ENCODE measurements at regions not wholly inside any gene's neighbourhood (a gene's known extent, or its start where the extent isn't known, plus 50 kb on each side); places are given as distances from the start of the nearest gene placed in this dataset.

DNA sequence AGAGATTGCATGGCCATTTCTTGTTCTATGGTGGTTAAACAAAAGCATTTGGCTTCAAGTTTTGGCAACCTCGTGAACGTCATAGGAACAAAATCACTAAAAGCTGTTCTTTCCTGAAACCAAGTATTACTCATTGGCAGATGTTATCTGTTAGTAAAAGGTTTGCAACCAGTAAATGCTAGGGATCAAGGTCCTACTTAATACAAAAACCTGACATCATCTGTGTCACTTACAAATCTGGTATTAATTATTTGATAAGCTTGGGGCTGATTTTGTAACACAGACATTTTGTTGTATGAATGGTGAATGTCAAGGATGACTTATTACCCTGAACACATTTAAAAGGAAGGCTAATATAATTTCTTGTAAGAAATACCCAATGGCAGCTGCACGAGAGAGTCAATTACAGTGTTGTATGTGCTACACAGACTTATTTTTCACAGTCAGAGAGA lies 486.4 kb upstream of the ZNF608 start:
- no peaks in the 10 kb centered on the region for H3K27me3 ChIP-seq (ENCODE audit: control insufficient read depth in 3 of 3, insufficient read depth in 3 of 3, low read length in 2 of 3)
- H3K4me1 ChIP-seq (ENCODE audit: control insufficient read depth in 5 of 5, insufficient read depth in 5 of 5, low read length in 5 of 5), result peaks cover 0 to 9% (median 0%) of the 10 kb centered on the region in 5 donors
- H3K9ac ChIP-seq (ENCODE audit: insufficient read depth in 1 of 2, low read length in 2 of 2), result no peak overlapping the region
- no peaks in the 10 kb centered on the region for H3K36me3 ChIP-seq (ENCODE audit: control insufficient read depth in 4 of 4, insufficient read depth in 4 of 4, low read length in 4 of 4)
- no peaks in the 10 kb centered on the region for H3K9me3 ChIP-seq (ENCODE audit: control insufficient read depth in 4 of 4, insufficient read depth in 3 of 4, low read length in 3 of 4)
- 82 to 89% methylated on average over 3 of the region's 3 CpGs for WGBS, 2 donors
- TF ChIP-seq, protein P1, sequence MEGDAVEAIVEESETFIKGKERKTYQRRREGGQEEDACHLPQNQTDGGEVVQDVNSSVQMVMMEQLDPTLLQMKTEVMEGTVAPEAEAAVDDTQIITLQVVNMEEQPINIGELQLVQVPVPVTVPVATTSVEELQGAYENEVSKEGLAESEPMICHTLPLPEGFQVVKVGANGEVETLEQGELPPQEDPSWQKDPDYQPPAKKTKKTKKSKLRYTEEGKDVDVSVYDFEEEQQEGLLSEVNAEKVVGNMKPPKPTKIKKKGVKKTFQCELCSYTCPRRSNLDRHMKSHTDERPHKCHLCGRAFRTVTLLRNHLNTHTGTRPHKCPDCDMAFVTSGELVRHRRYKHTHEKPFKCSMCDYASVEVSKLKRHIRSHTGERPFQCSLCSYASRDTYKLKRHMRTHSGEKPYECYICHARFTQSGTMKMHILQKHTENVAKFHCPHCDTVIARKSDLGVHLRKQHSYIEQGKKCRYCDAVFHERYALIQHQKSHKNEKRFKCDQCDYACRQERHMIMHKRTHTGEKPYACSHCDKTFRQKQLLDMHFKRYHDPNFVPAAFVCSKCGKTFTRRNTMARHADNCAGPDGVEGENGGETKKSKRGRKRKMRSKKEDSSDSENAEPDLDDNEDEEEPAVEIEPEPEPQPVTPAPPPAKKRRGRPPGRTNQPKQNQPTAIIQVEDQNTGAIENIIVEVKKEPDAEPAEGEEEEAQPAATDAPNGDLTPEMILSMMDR (IDR thresholded peaks at IDR 0.05; ENCODE audit: control extremely low read depth, extremely low read depth), result no peak
- no peak for DNase-seq
- no peak for ATAC-seq (ENCODE audit: insufficient read depth, low FRiP score)
- H3K27ac ChIP-seq (ENCODE audit: low read depth in 1 of 2, low read length in 1 of 2), result no peak overlapping the region
- no peak overlapping the region for H3K4me3 ChIP-seq

DNA sequence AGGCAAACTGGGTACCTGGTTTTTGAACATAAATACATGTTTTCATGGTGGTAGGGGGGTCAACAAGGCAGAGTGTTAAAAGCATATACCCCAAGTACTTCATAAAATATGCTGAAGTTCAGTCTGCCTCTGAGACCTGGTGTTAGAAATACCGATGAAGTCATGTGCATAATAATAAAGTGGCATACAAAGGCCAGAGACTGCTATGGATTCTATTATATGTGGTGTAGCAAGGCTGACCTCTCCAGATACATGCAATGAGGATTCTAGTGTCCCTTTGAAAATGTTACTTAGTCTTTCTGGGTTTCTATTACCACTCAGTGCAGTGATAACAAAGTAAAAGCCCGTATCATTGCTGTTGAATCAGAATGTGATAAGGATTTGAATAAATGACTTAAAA lies 487.5 kb upstream of the ZNF608 start:
- no peak overlapping the region for H3K27ac ChIP-seq (ENCODE audit: low read depth in 1 of 2, low read length in 1 of 2)
- ATAC-seq (ENCODE audit: insufficient read depth, low FRiP score) (no peak), DNase-seq (no peak)
- no peak overlapping the region for H3K9ac ChIP-seq (ENCODE audit: insufficient read depth in 1 of 2, low read length in 2 of 2)
- H3K4me1 ChIP-seq (ENCODE audit: control insufficient read depth in 5 of 5, insufficient read depth in 5 of 5, low read length in 5 of 5), result peaks cover 0 to 9% (median 0%) of the 10 kb centered on the region in 5 donors
- no peaks in the 10 kb centered on the region for H3K9me3 ChIP-seq (ENCODE audit: control insufficient read depth in 4 of 4, insufficient read depth in 3 of 4, low read length in 3 of 4)
- H3K36me3 ChIP-seq (ENCODE audit: control insufficient read depth in 4 of 4, insufficient read depth in 4 of 4, low read length in 4 of 4), result no peaks in the 10 kb centered on the region
- 91 to 93% methylated on average over 2 of the region's 2 CpGs for WGBS, 2 donors
- TF ChIP-seq, protein P1 (IDR thresholded peaks at IDR 0.05; ENCODE audit: control extremely low read depth, extremely low read depth), result no peak
- no peak overlapping the region for H3K4me3 ChIP-seq
- H3K27me3 ChIP-seq (ENCODE audit: control insufficient read depth in 3 of 3, insufficient read depth in 3 of 3, low read length in 2 of 3), result no peaks in the 10 kb centered on the region

DNA sequence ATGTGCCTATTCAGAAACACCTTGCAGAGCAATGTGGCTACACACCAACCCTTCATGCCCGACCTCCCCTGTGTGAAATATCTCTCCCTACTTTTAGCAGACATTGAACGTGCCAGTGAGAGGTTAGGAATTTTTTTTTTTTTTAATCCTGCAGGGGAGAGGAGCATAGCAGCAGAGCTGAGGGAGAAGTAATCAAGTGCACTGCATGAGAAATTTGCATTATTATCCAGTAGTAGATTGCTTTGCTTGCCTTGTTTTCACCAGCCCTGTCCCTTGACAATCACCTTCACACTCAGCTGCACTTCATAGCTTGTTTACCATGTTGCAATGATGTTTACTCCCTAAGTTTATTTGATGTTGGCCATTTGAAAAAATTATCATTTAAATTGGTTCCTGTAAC lies 489.6 kb upstream of the ZNF608 start:
- H3K9ac ChIP-seq (ENCODE audit: insufficient read depth in 1 of 2, low read length in 2 of 2), result no peak overlapping the region
- 87 to 93% methylated on average over 2 of the region's 2 CpGs for WGBS, 2 donors
- no peak overlapping the region for H3K27ac ChIP-seq (ENCODE audit: low read depth in 1 of 2, low read length in 1 of 2)
- H3K9me3 ChIP-seq (ENCODE audit: control insufficient read depth in 4 of 4, insufficient read depth in 3 of 4, low read length in 3 of 4), result no peaks in the 10 kb centered on the region
- H3K36me3 ChIP-seq (ENCODE audit: control insufficient read depth in 4 of 4, insufficient read depth in 4 of 4, low read length in 4 of 4), result no peaks in the 10 kb centered on the region
- DNase-seq, result no peak
- ATAC-seq (ENCODE audit: insufficient read depth, low FRiP score), result no peak
- H3K4me3 ChIP-seq, result no peak overlapping the region
- H3K27me3 ChIP-seq (ENCODE audit: control insufficient read depth in 3 of 3, insufficient read depth in 3 of 3, low read length in 2 of 3), result no peaks in the 10 kb centered on the region
- TF ChIP-seq, protein P1 (IDR thresholded peaks at IDR 0.05; ENCODE audit: control extremely low read depth, extremely low read depth), result no peak
- peaks cover 0 to 9% (median 0%) of the 10 kb centered on the region in 5 donors for H3K4me1 ChIP-seq (ENCODE audit: control insufficient read depth in 5 of 5, insufficient read depth in 5 of 5, low read length in 5 of 5)

DNA sequence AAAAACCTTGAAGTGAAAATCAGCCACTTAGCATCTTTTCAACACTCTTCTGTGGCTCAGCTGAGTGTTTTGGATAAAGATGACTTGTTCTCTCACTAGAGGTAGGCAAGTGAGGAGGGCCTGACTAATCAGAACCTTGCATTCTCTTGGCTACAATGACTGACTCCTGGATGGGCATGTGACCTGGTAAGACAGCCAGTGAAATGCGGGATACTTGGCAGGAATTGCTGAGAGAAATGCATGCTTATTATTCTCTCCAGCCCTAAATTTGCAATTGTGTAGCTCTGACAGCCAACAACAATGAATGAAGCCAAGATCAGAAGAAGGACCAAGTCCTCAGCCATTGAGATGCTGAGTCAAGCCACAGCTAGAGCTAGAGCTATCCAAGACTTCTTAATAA lies 490.5 kb upstream of the ZNF608 start:
- ATAC-seq (ENCODE audit: insufficient read depth, low FRiP score), result no peak
- Histone ChIP-seq H3K27ac (ENCODE audit: low read depth in 1 of 2, low read length in 1 of 2) (no peak overlapping the region), H3K9ac (ENCODE audit: insufficient read depth in 1 of 2, low read length in 2 of 2) (no peak overlapping the region), H3K4me3 (no peak overlapping the region), H3K9me3 (ENCODE audit: control insufficient read depth in 4 of 4, insufficient read depth in 3 of 4, low read length in 3 of 4) (no peaks in the 10 kb centered on the region), H3K27me3 (ENCODE audit: control insufficient read depth in 3 of 3, insufficient read depth in 3 of 3, low read length in 2 of 3) (no peaks in the 10 kb centered on the region), H3K36me3 (ENCODE audit: control insufficient read depth in 4 of 4, insufficient read depth in 4 of 4, low read length in 4 of 4) (no peaks in the 10 kb centered on the region), H3K4me1 (ENCODE audit: control insufficient read depth in 5 of 5, insufficient read depth in 5 of 5, low read length in 5 of 5) (peaks cover 0 to 9% (median 0%) of the 10 kb centered on the region in 5 donors)
- no peak for DNase-seq
- TF ChIP-seq, protein P1 (IDR thresholded peaks at IDR 0.05; ENCODE audit: control extremely low read depth, extremely low read depth), result no peak
- WGBS, 2 donors, result 76 to 93% methylated on average over 1 of the region's 1 CpG

Measured in lung (tissue), 11 donors.